ENCODE measurements at regions not wholly inside any gene's neighbourhood (a gene's known extent, or its start where the extent isn't known, plus 50 kb on each side); places are given as distances from the start of the nearest gene placed in this dataset.

DNA sequence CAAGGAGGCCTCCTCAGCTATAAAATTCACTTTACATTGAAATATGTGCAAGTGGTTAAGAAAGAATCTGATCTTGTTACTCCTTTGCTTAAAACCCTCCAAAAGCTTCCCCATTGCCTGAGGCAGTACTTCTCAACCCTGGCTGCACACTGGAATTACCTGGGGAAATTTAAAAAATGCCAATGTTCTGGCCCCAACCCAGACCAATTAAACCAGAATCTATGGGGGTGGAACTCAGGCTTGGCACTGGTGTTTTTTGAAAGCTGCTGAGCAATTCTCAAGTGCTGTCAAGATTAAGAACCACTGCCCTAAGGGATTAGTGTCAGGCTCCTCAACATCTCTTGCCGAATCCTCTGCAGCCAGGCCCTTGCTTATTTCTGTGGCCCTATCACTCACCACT lies 269.6 kb downstream of the ELAVL2 start:
- H3K4me1 ChIP-seq (ENCODE audit: control insufficient read depth, insufficient read depth, low read length, poor library complexity, severe bottlenecking): no peaks in the 10 kb centered on the region
- no peak overlapping the region for H3K4me3 ChIP-seq (ENCODE audit: extremely low read depth, insufficient read depth, low read length, poor library complexity, severe bottlenecking)
- WGBS, 2 experiments (ENCODE audit: insufficient coverage in 2 of 2): 89 to 94% methylated on average over 1 of the region's 1 CpG
- no peak overlapping the region for H3K27ac ChIP-seq (ENCODE audit: low read depth, low read length, severe bottlenecking)
- H3K9me3 ChIP-seq (ENCODE audit: control insufficient read depth, low read length): no peaks in the 10 kb centered on the region
- no peaks in the 10 kb centered on the region for H3K36me3 ChIP-seq (ENCODE audit: control insufficient read depth, insufficient read depth, low read length)

DNA sequence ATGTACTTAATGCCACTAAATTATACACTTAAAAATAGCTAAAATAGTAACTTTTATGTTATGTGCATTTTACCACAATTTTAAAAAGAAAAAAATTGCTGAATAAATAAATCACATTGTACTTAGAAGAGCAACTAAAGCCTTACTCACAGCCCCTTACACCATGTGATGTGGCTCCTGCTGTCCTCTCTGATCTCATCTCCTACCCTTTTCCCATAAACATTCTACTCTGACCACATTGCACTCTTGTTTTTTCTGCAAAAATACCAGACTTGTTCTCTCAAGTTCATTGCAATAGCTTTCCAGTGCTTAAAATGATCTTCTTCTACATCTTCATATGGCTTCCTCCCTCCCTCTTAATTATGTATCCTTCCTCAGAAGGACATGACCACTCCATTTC lies 268.4 kb downstream of the ELAVL2 start:
- Histone ChIP-seq H3K4me3 (ENCODE audit: extremely low read depth, insufficient read depth, low read length, poor library complexity, severe bottlenecking) (no peak overlapping the region), H3K36me3 (ENCODE audit: control insufficient read depth, insufficient read depth, low read length) (no peaks in the 10 kb centered on the region), H3K4me1 (ENCODE audit: control insufficient read depth, insufficient read depth, low read length, poor library complexity, severe bottlenecking) (no peaks in the 10 kb centered on the region), H3K27ac (ENCODE audit: low read depth, low read length, severe bottlenecking) (no peak overlapping the region), H3K9me3 (ENCODE audit: control insufficient read depth, low read length) (no peaks in the 10 kb centered on the region)

DNA sequence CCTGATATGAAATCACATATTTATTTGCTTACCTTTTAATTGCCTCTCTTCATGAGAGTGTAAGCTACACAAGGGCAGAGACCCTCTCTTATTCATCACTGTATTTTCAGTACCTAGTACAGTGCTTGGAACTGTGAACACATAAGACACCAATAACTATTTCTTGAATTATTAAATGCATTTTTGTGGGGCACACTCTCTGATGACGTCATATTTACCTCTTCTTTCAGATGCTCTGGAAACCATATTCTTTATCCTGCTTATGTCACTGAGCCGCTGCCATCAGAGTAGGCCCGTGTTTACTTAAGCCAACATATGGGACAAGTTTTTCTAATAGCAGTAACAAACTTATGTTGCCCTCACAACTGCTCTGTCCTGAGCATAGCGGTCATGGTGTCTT lies 266.5 kb downstream of the ELAVL2 start:
- 84 to 88% methylated on average over 4 of the region's 4 CpGs for WGBS, 2 experiments (ENCODE audit: insufficient coverage in 2 of 2)
- no peaks in the 10 kb centered on the region for H3K9me3 ChIP-seq (ENCODE audit: control insufficient read depth, low read length)
- no peaks in the 10 kb centered on the region for H3K4me1 ChIP-seq (ENCODE audit: control insufficient read depth, insufficient read depth, low read length, poor library complexity, severe bottlenecking)
- no peak overlapping the region for H3K4me3 ChIP-seq (ENCODE audit: extremely low read depth, insufficient read depth, low read length, poor library complexity, severe bottlenecking)
- no peaks in the 10 kb centered on the region for H3K36me3 ChIP-seq (ENCODE audit: control insufficient read depth, insufficient read depth, low read length)
- no peak overlapping the region for H3K27ac ChIP-seq (ENCODE audit: low read depth, low read length, severe bottlenecking)

DNA sequence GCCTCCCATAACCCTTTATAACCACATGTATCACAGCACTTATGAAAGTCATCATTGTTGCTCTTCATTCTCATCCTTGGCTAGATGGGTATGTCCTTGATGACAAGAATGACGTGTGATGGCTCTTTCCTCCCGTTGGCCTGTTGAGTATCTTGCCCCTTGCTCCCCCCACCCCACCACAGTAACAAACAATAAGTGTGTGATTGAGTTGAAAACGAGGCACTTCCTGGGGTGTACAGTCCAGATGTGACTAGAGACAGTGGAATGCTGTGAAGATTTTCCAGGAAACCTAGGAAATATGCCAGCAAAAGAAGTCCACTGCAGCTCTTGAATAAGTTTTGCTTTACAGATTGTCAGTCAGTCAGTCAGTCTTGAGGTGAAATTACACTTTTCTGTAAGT lies 262.5 kb downstream of the ELAVL2 start:
- Histone ChIP-seq H3K27ac (ENCODE audit: low read depth, low read length, severe bottlenecking) (no peak overlapping the region), H3K36me3 (ENCODE audit: control insufficient read depth, insufficient read depth, low read length) (no peaks in the 10 kb centered on the region), H3K9me3 (ENCODE audit: control insufficient read depth, low read length) (no peaks in the 10 kb centered on the region), H3K4me1 (ENCODE audit: control insufficient read depth, insufficient read depth, low read length, poor library complexity, severe bottlenecking) (no peaks in the 10 kb centered on the region), H3K4me3 (ENCODE audit: extremely low read depth, insufficient read depth, low read length, poor library complexity, severe bottlenecking) (no peak overlapping the region)
- WGBS, 2 experiments (ENCODE audit: insufficient coverage in 2 of 2): no CpG with 5 or more reads among the region's 3 CpGs

DNA sequence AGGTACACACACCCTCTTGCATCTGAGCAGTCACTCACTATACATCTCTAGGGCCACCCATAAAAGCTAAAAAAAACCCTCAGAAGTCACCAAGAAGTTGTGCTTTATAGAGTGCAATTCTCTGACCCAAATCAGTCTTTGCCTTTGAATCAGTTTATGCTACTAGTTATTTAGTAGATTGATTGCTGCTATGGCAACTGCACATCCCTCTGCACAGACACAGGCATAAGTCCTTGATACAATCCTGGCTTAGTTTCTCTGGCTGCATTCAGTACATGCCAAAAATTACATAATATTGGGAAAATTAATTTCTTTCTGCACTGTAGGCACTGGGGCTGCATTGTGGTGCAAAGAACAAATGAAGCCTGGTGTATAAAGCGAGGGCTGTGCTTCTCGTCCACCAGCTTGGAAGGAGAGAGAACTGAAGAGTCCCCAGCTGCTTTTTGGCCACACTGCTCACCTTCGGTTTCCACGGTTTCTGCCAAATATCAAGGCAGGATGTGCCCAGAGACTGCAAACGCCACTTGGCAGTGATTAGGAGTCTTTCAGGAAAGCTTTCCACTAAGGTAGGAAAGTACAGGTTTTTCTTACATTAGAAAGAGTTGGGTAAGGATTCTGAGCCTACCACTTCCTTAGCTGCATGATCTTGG lies 258.4 kb downstream of the ELAVL2 start:
- no peak overlapping the region for H3K4me3 ChIP-seq (ENCODE audit: extremely low read depth, insufficient read depth, low read length, poor library complexity, severe bottlenecking)
- no peak overlapping the region for H3K27ac ChIP-seq (ENCODE audit: low read depth, low read length, severe bottlenecking)
- WGBS, 2 experiments (ENCODE audit: insufficient coverage in 2 of 2): 84 to 94% methylated on average over 5 of the region's 5 CpGs
- H3K9me3 ChIP-seq (ENCODE audit: control insufficient read depth, low read length): no peaks in the 10 kb centered on the region
- H3K4me1 ChIP-seq (ENCODE audit: control insufficient read depth, insufficient read depth, low read length, poor library complexity, severe bottlenecking): no peaks in the 10 kb centered on the region
- H3K36me3 ChIP-seq (ENCODE audit: control insufficient read depth, insufficient read depth, low read length): no peaks in the 10 kb centered on the region

DNA sequence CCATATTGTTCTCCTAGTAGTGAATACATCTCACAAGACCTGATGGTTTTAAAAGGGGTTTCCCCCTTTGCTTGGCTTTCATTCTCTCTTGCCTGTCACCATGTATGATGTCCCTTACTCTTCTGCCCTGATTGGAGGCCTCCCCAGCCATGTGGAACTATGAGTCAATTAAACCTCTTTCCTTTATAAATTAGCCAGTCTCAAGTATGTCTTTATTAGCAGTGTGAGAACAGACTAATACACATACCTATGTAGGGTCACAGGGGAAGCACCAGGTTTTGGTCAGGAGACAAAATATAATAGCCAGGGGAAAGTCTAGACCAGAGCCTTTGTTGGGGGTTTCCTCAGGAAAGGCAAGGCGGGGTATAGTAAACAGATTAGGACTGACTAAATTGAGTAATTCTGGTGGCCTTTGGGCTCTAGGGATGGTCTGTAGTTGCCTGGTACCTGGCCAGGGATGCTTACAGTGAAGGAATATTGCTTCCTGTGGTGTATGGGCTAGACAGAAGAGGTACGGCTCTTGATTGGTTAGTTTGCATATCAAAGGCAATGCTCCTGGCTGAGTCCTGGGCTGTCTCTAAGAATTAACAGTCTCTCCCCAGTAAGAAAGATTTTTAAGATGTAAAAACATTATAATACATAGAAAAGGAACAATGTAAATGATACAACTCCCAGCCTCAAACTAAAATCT lies 254.5 kb downstream of the ELAVL2 start:
- WGBS, 2 experiments (ENCODE audit: insufficient coverage in 2 of 2): 80 to 100% methylated on average over 1 of the region's 2 CpGs
- no peak overlapping the region for H3K27ac ChIP-seq (ENCODE audit: low read depth, low read length, severe bottlenecking)
- H3K9me3 ChIP-seq (ENCODE audit: control insufficient read depth, low read length): no peaks in the 10 kb centered on the region
- H3K4me3 ChIP-seq (ENCODE audit: extremely low read depth, insufficient read depth, low read length, poor library complexity, severe bottlenecking): no peak overlapping the region
- no peaks in the 10 kb centered on the region for H3K36me3 ChIP-seq (ENCODE audit: control insufficient read depth, insufficient read depth, low read length)
- H3K4me1 ChIP-seq (ENCODE audit: control insufficient read depth, insufficient read depth, low read length, poor library complexity, severe bottlenecking): no peaks in the 10 kb centered on the region

DNA sequence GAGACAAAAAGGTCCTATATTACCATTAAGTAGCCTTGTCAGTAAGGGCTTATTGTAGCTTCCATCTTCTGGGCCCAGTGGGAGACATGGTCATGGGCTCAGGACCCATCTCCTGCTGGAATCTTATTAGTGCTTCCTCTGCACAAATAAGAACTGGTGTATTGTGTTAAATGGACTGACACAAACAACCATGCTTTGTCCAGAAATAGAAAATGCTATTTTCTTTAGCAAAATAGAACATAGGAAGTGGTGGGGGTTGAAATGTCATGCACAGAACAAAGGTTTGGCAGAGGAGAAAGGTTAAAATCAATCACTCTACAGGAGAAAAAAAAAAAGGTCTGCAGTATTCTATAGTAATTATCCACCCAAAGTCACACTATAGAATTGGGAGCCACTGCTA lies 252.2 kb downstream of the ELAVL2 start:
- no peaks in the 10 kb centered on the region for H3K36me3 ChIP-seq (ENCODE audit: control insufficient read depth, insufficient read depth, low read length)
- H3K27ac ChIP-seq (ENCODE audit: low read depth, low read length, severe bottlenecking): no peak overlapping the region
- no peaks in the 10 kb centered on the region for H3K4me1 ChIP-seq (ENCODE audit: control insufficient read depth, insufficient read depth, low read length, poor library complexity, severe bottlenecking)
- no peaks in the 10 kb centered on the region for H3K9me3 ChIP-seq (ENCODE audit: control insufficient read depth, low read length)
- H3K4me3 ChIP-seq (ENCODE audit: extremely low read depth, insufficient read depth, low read length, poor library complexity, severe bottlenecking): no peak overlapping the region

DNA sequence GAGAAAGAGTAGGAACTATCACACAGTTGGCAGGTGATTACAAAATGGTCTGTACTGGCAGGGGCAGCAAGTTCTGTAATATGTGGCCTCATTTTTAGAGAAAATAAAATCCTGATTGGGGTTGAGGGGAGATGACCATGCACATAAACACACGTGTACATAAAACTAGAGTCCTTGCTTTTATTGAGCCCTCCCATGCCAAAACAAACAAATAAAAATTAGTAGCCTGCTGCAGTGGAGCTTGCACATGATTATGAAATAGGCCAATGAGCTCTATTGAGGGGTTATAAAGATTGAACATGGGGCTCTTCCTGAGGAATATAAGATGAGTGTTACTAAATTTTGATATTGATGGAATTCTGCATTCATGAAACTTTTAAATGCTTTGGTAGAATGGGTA lies 248.4 kb downstream of the ELAVL2 start:
- Histone ChIP-seq H3K4me1 (ENCODE audit: control insufficient read depth, insufficient read depth, low read length, poor library complexity, severe bottlenecking) (no peaks in the 10 kb centered on the region), H3K36me3 (ENCODE audit: control insufficient read depth, insufficient read depth, low read length) (no peaks in the 10 kb centered on the region), H3K9me3 (ENCODE audit: control insufficient read depth, low read length) (no peaks in the 10 kb centered on the region), H3K27ac (ENCODE audit: low read depth, low read length, severe bottlenecking) (no peak overlapping the region), H3K4me3 (ENCODE audit: extremely low read depth, insufficient read depth, low read length, poor library complexity, severe bottlenecking) (no peak overlapping the region)
- WGBS, 2 experiments (ENCODE audit: insufficient coverage in 2 of 2): no CpG with 5 or more reads among the region's 1 CpG

DNA sequence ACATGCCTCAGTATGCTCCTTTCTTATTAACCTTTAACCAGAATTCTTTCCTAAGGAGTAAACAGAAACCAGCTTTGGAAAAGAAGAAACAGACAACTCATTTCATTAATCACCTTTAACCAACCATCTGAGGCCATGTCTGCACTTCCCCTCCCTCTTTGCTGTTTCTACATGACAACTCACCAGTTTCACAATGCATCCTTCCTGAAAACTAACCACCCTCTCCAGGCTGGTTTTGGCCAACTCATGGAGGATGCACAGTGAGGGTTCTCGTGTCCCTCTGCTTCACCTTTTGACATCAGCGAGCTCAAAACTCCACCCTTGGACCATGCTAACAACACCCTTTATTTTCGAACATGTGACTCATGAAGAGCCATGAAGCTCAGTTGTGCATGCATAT lies 244.1 kb downstream of the ELAVL2 start:
- WGBS, 2 experiments (ENCODE audit: insufficient coverage in 2 of 2): 75 to 91% methylated on average over 2 to 3 of the region's 3 CpGs
- Histone ChIP-seq H3K4me3 (ENCODE audit: extremely low read depth, insufficient read depth, low read length, poor library complexity, severe bottlenecking) (no peak overlapping the region), H3K4me1 (ENCODE audit: control insufficient read depth, insufficient read depth, low read length, poor library complexity, severe bottlenecking) (no peaks in the 10 kb centered on the region), H3K36me3 (ENCODE audit: control insufficient read depth, insufficient read depth, low read length) (no peaks in the 10 kb centered on the region), H3K27ac (ENCODE audit: low read depth, low read length, severe bottlenecking) (no peak overlapping the region), H3K9me3 (ENCODE audit: control insufficient read depth, low read length) (no peaks in the 10 kb centered on the region)

DNA sequence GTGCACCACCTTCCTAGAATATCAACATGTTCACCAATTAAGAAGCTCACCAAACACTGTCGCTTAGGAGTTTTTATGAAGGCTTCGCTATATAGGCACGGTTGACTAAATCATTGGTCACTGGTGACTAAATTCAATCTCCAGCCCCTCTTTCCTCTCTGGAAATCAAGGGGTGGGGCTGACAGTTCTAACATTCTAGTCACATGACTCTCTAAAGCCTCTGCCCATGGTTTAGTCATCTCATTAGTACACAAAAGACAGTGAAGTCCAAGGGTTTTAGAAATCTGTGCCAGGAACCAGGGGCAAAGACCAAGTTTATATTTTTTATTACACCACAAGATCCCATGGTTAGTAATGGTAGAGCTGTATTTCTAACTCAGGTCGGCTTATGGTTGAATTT lies 243.2 kb downstream of the ELAVL2 start:
- no peaks in the 10 kb centered on the region for H3K4me1 ChIP-seq (ENCODE audit: control insufficient read depth, insufficient read depth, low read length, poor library complexity, severe bottlenecking)
- H3K9me3 ChIP-seq (ENCODE audit: control insufficient read depth, low read length): no peaks in the 10 kb centered on the region
- H3K4me3 ChIP-seq (ENCODE audit: extremely low read depth, insufficient read depth, low read length, poor library complexity, severe bottlenecking): no peak overlapping the region
- no peak overlapping the region for H3K27ac ChIP-seq (ENCODE audit: low read depth, low read length, severe bottlenecking)
- no peaks in the 10 kb centered on the region for H3K36me3 ChIP-seq (ENCODE audit: control insufficient read depth, insufficient read depth, low read length)
- 91 to 100% methylated on average over 3 of the region's 4 CpGs for WGBS, 2 experiments (ENCODE audit: insufficient coverage in 2 of 2)

DNA sequence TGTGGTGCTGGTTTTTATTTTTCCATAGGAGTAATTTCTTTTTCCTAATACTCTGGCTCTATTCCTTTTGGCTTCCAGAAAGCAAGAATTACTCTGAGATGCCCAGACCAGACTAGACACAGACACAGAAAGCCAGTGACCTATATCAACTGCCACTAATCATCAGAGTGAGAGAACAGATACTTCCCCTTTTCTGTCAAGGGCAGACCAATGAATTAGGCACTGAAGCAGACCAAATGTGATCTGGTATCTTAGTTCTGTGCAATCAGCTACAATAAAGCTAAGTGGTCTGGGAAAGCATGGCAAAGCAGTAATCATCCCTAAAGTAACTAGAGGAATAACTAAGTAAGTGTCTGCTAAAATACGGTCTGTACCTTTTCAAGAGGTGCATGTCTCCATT lies 239.1 kb downstream of the ELAVL2 start:
- Histone ChIP-seq H3K9me3 (ENCODE audit: control insufficient read depth, low read length) (no peaks in the 10 kb centered on the region), H3K4me1 (ENCODE audit: control insufficient read depth, insufficient read depth, low read length, poor library complexity, severe bottlenecking) (no peaks in the 10 kb centered on the region), H3K27ac (ENCODE audit: low read depth, low read length, severe bottlenecking) (no peak overlapping the region), H3K4me3 (ENCODE audit: extremely low read depth, insufficient read depth, low read length, poor library complexity, severe bottlenecking) (no peak overlapping the region), H3K36me3 (ENCODE audit: control insufficient read depth, insufficient read depth, low read length) (no peaks in the 10 kb centered on the region)
- 89 to 100% methylated on average over 1 of the region's 1 CpG for WGBS, 2 experiments (ENCODE audit: insufficient coverage in 2 of 2)
